ENCODE measurements at regions not wholly inside any gene's neighbourhood (a gene's known extent, or its start where the extent isn't known, plus 50 kb on each side); places are given as distances from the start of the nearest gene placed in this dataset.

GRCh38 chr3:144626835-144627234, 655.2 kb downstream of the DIPK2A start:
- no peaks in the 10 kb centered on the region for H3K79me2 ChIP-seq (ENCODE audit: insufficient read depth, low read length)
- H3K4me1 ChIP-seq (ENCODE audit: control insufficient read depth in 1 of 2, insufficient read depth in 2 of 2, low read length in 2 of 2): peaks cover 0 to 6% of the 10 kb centered on the region in 2 donors
- intact Hi-C loops (cut with micrococcal nuclease): no loop called here
- H3K27ac ChIP-seq (ENCODE audit: low read depth in 1 of 2, low read length in 2 of 2): no peak overlapping the region
- TF ChIP-seq CTCF (IDR thresholded peaks at IDR 0.05): no peak
- Mint-ChIP-seq H3K9me3 (peaks cover 0 to 2% (median 0%) of the 10 kb centered on the region in 7 donors), H3K27ac (no peak overlapping the region), H3K36me3 (no peaks in the 10 kb centered on the region), H3K27me3 (ENCODE audit: low read depth in 3 of 3) (peaks cover 0 to 4% (median 0%) of the 10 kb centered on the region in 3 donors), H3K4me1 (peaks cover 10% of the 10 kb centered on the region), H3K4me3 (no peak overlapping the region)
- H4K20me1 ChIP-seq (ENCODE audit: insufficient read depth, low read length): no peaks in the 10 kb centered on the region
- H3K4me2 ChIP-seq (replicated peaks; ENCODE audit: extremely low read depth, low read length, poor library complexity, severe bottlenecking): no peak overlapping the region
- H3K27me3 ChIP-seq (ENCODE audit: control insufficient read depth in 2 of 2, insufficient read depth in 2 of 2, low read length in 2 of 2): no peaks in the 10 kb centered on the region
- H2AFZ ChIP-seq (ENCODE audit: insufficient read depth, low read depth, low read length, poor library complexity, severe bottlenecking): no peak overlapping the region
- DNase-seq: no peak
- no peaks in the 10 kb centered on the region for H3K36me3 ChIP-seq (replicated peaks in 1 of 2; ENCODE audit: control insufficient read depth in 1 of 2, insufficient read depth in 2 of 2, low read length in 2 of 2)
- H3K9me3 ChIP-seq (replicated peaks in 1 of 2; ENCODE audit: control insufficient read depth in 1 of 2, insufficient read depth in 1 of 2, low read length in 2 of 2): peaks cover 0 to under 1% of the 10 kb centered on the region in 2 donors
- no peak overlapping the region for H3K4me3 ChIP-seq (replicated peaks in 1 of 3; ENCODE audit: low read depth in 2 of 3, low read length in 3 of 3)
- no peak overlapping the region for H3K9ac ChIP-seq (ENCODE audit: insufficient read depth, low read length, poor library complexity, severe bottlenecking)

- peaks cover 0 to 7% (median 2%) of the 10 kb centered on the region in 7 donors for H3K9me3 Mint-ChIP-seq
- no peak overlapping the region for H3K27ac ChIP-seq (ENCODE audit: low read depth in 1 of 2, low read length in 2 of 2)
- peaks cover 2 to 8% of the 10 kb centered on the region in 2 donors for H3K4me1 ChIP-seq (ENCODE audit: control insufficient read depth in 1 of 2, insufficient read depth in 2 of 2, low read length in 2 of 2)
- no peak overlapping the region for H3K9ac ChIP-seq (ENCODE audit: insufficient read depth, low read length, poor library complexity, severe bottlenecking)
- H3K79me2 ChIP-seq (ENCODE audit: insufficient read depth, low read length): no peaks in the 10 kb centered on the region
- peaks cover 0 to 4% (median 0%) of the 10 kb centered on the region in 3 donors for H3K27me3 Mint-ChIP-seq (ENCODE audit: low read depth in 3 of 3)
- no peaks in the 10 kb centered on the region for H4K20me1 ChIP-seq (ENCODE audit: insufficient read depth, low read length)
- H3K27ac Mint-ChIP-seq: no peak overlapping the region
- peaks cover 11% of the 10 kb centered on the region for H3K4me1 Mint-ChIP-seq
- peaks cover 0 to 3% of the 10 kb centered on the region in 2 donors for H3K9me3 ChIP-seq (replicated peaks in 1 of 2; ENCODE audit: control insufficient read depth in 1 of 2, insufficient read depth in 1 of 2, low read length in 2 of 2)
- H3K27me3 ChIP-seq (ENCODE audit: control insufficient read depth in 2 of 2, insufficient read depth in 2 of 2, low read length in 2 of 2): no peaks in the 10 kb centered on the region
- no peak overlapping the region for H3K4me3 ChIP-seq (replicated peaks in 1 of 3; ENCODE audit: low read depth in 2 of 3, low read length in 3 of 3)
- intact Hi-C loops (cut with micrococcal nuclease): no loop called here
- no peak overlapping the region for H2AFZ ChIP-seq (ENCODE audit: insufficient read depth, low read depth, low read length, poor library complexity, severe bottlenecking)
- H3K36me3 ChIP-seq (replicated peaks in 1 of 2; ENCODE audit: control insufficient read depth in 1 of 2, insufficient read depth in 2 of 2, low read length in 2 of 2): no peaks in the 10 kb centered on the region
- no peak overlapping the region for H3K4me3 Mint-ChIP-seq
- DNase-seq: no peak
- H3K4me2 ChIP-seq (replicated peaks; ENCODE audit: extremely low read depth, low read length, poor library complexity, severe bottlenecking): no peak overlapping the region
- 100% methylated on average over 1 of the region's 4 CpGs for WGBS (ENCODE audit: insufficient coverage)
- no peaks in the 10 kb centered on the region for H3K36me3 Mint-ChIP-seq
- TF ChIP-seq CTCF (IDR thresholded peaks at IDR 0.05): no peak
These were observed 657.8 kb downstream of the DIPK2A start for GRCh38 chr3:144629381-144629780.

All from CD14-positive monocyte (primary cell).